ENCODE measurements at regions not wholly inside any gene's neighbourhood (a gene's known extent, or its start where the extent isn't known, plus 50 kb on each side); places are given as distances from the start of the nearest gene placed in this dataset.

DNA sequence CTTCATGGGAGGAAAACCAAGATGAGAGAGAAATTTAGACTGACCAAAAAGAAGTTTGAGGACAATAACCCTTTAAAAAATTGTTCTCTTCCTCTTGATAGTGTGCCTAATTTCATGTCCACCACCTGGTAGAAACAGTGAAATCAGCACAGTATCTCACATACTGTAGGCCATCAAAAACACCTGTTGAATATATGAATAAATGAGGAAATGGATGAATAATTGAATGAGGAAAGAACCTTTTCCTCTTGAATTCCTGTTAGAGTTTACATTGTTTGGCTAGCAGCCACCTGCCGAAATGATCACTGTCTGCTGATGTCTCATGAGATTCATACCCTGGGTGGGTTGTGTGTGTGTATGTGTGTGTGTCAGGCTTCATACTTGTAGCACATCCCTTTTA lies 198.7 kb upstream of the PBX1 start:
- TF ChIP-seq, protein P1, sequence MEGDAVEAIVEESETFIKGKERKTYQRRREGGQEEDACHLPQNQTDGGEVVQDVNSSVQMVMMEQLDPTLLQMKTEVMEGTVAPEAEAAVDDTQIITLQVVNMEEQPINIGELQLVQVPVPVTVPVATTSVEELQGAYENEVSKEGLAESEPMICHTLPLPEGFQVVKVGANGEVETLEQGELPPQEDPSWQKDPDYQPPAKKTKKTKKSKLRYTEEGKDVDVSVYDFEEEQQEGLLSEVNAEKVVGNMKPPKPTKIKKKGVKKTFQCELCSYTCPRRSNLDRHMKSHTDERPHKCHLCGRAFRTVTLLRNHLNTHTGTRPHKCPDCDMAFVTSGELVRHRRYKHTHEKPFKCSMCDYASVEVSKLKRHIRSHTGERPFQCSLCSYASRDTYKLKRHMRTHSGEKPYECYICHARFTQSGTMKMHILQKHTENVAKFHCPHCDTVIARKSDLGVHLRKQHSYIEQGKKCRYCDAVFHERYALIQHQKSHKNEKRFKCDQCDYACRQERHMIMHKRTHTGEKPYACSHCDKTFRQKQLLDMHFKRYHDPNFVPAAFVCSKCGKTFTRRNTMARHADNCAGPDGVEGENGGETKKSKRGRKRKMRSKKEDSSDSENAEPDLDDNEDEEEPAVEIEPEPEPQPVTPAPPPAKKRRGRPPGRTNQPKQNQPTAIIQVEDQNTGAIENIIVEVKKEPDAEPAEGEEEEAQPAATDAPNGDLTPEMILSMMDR (IDR thresholded peaks at IDR 0.05): no peak
- TF ChIP-seq EP300 (IDR thresholded peaks at IDR 0.05) (no peak), POLR2AphosphoS5 (IDR thresholded peaks at IDR 0.05) (no peak), POLR2A (IDR thresholded peaks at IDR 0.05; ENCODE audit: low read depth) (no peak)
